ENCODE measurements at regions not wholly inside any gene's neighbourhood (a gene's known extent, or its start where the extent isn't known, plus 50 kb on each side); places are given as distances from the start of the nearest gene placed in this dataset.

DNA sequence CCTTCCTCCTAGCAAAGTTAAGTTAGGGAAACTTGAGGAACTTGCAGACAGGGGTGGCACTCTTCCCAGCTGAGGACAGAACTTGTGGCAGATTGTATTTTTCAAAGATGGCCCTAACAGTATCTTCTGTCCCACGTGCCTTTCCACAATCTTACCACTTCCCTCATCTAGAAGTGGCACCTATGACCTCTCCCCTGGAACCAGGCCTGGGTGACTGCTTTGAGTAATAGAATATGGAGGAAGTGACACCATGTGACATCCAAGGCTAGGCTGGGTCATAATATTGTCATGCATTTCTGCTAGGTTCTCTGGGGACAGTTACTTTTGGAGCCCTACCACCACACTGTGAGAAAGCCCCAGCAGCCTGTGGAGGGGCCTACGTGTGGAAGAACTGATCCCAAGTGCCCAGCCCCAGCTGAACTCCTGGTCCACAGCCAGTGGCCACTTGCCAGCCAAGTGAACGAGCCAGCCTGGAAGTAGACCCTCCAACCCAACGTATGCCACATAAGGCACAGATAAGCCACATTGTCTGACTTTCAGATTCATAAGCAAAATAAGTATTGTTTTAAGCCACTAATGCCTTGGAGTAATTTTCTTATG lies 193.7 kb downstream of the PTPN20 start:
- DNase-seq (ENCODE audit: low spot score): no peak

DNA sequence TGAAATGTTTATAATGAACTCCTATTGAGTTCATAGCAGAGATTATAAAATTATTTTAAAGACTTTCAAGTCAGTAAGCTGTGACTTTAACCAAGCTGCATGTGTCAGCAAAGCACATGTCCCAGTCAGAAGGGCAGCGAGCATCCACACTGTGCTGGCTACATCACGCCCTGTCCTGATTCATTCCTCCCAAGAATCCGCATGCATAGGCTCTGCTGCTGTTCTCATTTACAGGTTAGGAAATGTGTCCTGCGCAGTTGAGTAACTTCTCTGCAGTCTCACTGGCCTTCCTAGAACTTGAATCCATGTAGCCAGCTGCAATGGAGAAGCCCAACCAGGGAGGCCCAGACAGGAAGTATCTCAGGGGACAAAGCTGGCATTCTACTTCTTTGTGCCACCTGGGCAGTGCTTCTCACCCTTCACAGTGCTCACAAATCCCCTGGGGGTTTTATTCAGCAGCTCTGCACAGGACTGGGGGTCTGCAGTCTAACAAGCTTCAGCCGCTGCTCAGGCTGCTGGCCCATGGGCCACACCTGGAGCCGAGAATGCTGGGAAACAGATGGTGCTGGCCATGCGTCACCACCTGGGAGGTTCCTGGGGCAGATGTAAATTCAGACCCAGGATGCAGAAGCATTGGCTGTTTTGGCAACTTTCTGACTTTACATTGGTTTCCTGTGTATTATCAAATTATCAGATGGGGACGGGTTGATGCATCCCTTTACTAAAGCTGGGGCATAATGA lies 192.8 kb upstream of the GDF10 start:
- DNase-seq (ENCODE audit: low spot score): no peak

DNA sequence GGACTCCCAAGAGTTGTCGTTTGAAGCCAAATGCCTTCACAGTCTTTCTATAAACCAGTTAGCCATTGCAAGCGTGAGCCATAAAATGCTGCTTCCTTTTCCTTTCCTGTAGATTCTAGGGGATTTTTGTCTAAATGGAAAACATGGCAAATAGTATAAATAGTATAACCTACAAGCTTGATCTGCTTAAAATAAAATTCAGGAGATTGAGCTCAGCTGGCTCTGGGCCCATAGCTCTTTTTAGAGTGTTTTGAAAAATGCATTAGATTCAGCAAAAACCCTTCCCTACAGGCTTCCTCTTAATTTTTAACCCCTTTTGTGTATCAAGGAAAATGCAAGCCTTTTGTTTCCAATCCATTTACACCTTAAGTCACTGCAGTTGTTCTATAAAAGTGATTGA lies 190.1 kb upstream of the GDF10 start:
- no peak for DNase-seq (ENCODE audit: low spot score)

DNA sequence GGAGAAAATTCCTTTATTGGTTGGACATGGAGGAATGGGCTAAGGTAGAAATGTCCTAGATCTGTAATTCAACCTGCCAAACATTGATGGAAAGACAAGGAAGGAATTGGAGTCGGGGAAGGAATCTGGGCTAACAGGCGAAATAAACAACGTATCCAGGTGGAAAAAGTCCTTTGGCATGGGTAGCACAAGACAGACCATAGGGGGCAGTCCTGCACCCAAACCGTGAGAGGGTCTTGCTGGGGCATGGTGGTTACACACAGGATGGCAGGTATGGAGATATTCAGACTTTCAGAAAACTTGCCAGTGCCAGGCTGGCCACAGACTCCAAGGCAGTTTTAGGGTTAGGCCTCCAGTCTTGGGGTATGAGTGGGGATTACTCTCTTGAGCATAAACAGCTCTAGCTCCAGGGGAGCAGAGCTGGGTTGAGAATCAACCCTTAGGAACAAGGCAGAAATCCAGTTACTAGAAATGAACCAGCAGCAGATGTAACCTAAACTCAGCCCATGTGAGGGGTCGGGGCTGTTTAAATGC lies 188.6 kb upstream of the GDF10 start:
- no peak for DNase-seq (ENCODE audit: low spot score)

DNA sequence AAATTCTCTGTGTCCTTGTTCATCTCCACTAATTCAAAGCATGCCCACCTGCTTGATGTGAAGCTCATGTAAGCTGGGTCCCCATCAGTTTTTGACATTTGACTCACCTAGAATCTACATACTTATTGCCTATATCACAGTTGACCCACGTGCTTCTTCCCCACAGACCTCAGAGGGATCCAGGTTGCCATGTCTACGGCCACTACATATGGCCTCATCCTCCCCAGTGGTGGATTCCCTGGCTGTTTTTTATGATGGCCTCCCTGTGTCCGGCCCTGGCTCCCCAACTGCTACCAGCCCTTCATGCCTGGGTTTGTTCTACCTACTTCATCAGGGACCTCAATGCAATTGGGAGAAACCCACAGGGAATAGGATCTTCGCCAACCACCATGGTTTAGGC lies 187.4 kb upstream of the GDF10 start:
- DNase-seq (ENCODE audit: low spot score): no peak

DNA sequence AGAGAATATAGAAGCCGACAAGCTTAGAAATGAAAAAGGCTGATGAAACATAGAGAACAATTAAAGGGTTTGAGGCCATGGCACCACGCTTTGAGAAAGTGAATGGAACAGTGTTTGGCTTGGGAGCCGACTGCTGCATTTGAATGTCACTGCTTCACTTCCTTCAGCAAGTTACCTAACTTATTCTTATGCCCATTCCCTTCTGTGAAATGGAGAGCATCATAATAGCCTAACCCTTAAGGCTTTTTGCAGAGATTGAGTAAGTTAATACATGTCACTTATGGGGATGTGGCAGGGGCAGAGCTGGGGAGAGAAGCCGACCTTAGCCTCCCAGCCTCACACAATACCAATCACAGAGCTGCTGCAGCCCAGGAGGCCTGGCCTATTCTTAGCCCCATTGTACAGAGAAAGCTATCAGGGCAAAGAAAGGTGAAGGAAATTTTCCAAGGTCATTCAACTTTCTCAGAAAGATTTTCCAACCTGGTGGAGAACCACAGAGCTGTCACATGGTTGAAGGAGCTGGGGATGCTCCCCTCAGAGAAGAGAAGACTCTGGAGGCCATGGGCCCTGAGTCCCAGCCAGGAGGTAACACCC lies 186.0 kb upstream of the GDF10 start:
- DNase-seq (ENCODE audit: low spot score): no peak

DNA sequence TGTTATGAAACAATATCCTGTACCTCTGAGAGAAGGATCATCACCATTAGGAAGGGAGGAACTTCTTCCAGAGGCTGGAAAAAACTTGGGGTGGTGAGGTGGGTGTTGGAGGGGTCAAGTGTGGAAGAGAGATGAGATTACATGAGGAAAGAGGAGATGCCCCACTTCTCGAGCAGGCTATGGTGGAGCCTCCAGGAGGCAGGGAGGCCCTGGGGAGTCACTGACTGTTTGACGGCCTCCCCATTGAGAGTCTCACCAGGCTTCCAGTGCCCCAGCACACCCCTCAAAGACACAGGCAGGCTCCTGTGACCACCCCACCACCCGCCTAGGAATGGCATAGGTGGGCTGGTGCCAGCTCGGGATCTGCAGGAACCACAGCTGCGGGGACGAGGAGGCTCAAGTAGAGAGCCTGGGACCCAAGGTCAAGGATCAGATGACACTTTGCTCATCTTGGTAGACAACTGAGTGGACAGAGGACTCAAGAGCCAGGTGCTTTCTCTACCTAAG lies 185.3 kb upstream of the GDF10 start:
- DNase-seq (ENCODE audit: low spot score): no peak

DNA sequence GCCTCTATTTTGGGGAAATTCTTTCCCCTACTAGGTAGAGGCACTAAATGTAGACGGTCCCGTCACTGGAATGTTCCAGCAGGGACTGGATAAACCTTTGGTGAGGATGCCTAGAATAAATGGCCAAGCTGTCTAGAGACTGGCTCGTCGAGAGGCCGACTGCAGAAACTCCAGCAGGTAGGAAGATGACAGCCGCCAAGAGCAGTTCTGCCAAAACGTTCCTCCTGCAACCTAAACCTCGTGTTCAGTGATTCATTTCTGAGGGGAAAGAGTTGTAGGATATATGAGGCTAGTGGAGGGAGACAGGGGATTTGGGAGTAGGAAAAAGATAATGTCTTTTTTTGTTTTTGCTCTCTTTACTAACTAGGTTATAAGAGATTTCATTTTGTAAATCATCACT lies 184.7 kb upstream of the GDF10 start:
- no peak for DNase-seq (ENCODE audit: low spot score)

DNA sequence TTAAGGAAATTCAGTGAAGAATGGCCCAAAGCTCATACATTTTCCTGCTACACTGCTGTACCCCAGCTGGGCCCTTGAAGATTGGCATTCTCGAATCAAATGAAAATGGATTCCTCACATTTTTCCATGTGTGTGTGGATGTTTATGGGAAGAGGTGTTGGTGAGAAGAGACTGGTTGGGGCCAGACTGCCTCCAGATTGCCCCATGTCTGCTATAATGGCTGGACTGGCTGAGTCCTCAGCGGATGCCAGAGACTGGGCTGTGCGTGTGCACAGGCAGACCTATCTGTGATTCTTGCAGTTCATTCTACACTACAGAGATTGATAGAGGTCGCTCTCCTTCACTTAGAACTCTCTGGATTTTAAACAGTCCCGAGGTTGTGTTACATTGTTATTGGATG lies 183.6 kb upstream of the GDF10 start:
- no peak for DNase-seq (ENCODE audit: low spot score)

DNA sequence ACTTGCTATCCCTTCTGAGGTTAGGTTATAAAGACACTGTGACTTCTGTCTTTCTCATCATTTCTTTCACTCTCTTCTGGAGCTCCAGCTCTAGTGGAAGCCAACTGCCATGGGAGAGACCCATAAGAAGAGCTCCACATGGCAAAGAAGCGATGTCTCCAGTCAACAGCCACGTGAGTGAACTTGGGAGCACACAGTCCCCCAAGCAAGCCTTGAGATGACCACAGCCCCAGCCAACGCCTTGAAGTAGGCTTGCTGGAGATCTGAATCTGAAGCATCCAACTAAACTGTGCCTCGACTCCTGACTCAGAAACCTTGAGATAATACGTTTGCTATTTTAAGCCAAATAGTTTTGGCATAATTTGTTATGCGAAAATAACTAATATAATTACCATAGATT lies 181.7 kb upstream of the GDF10 start:
- no peak for DNase-seq (ENCODE audit: low spot score)

DNA sequence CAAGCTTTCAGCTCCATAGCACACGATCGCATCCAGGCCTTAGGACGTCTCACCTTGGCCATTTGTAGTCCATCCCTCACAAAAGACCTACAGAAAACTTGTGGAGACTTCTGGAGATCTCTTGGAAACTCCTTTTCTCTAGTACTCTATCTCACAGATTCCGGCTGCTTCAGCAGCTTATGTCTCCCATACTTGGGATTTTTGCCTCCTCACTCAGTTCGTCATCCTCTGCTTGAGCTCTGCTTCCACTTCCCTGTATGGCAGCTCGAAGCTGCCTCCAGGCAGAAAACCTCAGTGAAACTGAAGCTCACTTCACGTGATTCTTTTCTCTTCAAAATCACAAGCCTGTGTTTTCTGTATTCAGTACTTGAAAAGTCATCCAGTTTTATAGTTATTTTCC lies 178.7 kb upstream of the GDF10 start:
- no peak for DNase-seq (ENCODE audit: low spot score)

DNA sequence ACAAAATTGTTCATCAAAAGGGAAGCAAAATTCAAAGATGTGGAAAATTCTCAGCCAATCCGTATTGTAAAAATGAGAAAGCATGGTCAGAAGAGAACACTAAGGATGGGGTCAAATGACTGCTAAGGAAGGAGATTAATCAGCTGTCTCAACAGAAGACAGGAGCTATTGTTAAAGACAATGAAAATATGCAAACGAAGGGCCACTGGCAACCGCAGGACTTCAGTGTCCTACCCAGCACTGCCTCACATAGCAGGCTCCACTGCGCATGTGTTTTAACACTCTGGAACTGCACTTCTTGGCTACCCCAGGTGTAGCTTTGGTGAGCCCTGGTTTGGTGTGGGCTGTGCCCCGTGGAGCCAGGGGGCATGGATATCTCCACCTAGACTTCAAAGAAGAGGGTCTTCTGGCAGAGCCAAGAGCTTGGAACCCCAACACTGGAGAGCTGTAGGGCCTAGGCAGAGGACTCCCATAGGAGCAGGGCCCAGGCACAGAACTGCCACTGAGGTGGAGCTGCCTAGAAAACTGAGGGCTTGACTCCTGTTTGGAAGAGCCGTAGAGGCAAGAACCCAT lies 176.2 kb upstream of the GDF10 start:
- DNase-seq (ENCODE audit: low spot score): no peak

DNA sequence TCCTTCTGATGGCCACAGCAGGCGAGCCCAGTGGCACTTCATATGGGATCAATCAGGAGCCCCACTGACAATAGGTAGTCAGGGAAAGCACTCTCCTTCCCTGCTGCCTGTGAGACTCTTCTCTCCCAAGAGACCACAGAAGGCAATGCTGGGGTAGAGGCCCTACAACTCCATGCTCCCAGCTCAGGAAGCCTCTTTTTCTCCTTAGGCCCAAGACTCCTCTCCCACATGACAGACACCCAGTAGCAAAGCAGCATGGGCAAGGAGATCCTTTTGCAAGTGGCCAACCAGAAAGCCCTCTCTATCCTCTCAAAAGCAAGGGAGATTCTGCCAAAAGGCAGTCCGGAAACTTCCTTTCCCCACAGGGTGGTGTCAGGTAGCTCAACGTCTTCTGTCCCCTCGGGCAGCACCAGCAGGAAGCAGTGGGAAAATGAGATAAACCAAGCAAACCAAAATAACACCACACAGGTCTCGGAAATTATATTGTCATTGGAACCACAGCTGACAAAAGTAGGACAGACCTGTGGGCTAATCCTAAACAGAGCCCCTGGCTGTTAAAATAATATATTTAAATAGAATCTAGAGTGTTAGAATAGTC lies 172.7 kb upstream of the GDF10 start:
- DNase-seq (ENCODE audit: low spot score): no peak

DNA sequence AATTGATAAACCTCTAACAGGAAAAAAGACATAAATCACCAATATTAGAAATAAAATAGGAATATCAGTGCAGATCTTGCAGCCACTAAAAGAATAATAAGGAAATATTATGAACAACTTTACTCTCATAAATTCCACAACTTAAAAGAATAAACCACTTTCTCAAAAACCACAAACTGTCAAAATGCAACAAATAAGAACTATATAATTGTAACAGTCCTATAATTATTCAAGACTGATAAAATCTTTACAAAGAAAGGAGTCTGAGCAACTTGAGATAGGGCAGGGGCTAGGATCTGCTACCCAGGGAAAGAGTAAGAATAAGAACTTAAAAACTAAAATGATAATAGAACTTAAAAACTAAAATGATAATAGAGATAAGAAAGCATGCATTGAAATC lies 169.5 kb upstream of the GDF10 start:
- no peak for DNase-seq (ENCODE audit: low spot score)

DNA sequence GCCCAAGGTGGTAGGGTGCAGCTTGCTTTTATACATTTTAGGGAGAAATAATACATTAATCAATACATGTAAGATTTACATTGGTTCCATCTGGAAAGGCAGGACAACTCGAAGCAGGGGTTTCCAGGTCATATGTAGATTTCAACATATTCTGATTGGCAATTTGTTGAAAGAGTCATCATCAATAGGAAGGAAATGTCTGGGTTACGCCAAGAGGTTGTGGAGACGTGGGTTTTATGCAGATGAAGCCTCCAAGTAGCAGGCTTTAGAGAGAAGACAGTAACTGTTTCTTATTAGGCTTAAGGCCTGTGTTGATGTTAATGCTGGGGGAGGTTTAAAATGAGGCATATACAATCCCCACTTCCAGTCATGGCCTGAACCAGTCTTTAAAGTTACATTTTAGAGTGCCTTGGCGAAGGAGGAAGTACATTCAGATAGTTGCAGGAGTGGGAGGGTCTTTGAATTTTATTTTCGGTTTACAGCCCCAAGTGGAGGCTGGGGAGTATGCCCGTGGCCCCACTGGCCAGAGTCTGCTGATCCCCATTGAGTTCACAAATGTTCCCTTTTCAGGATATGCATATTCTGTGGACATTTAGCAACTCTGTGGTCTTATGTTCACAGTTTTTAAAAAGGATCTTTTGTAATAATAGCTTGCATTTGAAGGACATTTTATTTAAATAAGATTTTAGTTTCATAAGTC lies 166.0 kb upstream of the GDF10 start:
- DNase-seq (ENCODE audit: low spot score): no peak

DNA sequence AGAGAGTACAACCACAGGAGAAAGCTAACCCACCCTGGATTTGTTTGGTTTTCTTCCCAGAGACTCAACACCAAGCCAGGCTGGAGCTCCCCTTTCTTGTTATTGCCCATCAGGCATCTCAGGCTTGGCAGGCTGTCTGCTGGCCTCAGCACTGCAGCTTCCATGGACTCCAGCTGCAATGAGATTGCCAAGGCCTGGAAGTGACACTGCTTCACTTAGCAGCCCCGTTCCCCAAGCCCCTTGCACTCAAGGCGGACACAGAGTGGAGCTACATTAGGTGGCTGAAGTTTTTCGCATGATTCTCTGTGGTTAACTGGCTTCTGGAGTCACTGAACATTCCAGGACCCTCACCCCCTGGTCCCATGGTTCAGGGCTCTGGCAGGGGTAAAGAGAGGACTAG lies 163.1 kb upstream of the GDF10 start:
- DNase-seq (ENCODE audit: low spot score): no peak

DNA sequence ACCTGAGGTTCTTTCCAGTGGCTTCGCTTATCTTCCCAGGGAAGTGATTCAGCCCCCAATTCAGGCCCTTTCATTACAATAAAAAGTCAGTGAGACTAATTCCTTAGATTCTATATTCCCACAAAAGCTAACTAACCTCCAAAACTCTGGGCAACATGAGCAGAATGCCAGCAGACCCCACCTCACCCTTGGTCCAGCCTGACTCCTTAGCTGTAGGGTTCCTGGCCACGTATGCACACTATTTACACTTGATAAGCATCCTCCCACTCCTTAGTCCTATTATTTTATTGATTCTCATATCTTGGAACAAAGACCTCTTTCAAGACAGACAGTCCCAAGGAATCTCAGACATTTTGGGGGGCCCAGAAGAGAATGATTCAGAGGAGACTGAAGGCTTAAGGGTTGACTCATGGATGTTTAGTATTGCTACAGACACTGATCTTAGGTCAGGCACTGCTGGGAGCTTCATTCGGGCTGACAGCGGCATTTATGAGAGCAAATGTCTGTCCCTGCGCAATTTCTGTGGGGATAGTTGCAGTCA lies 162.6 kb upstream of the GDF10 start:
- no peak for DNase-seq (ENCODE audit: low spot score)

DNA sequence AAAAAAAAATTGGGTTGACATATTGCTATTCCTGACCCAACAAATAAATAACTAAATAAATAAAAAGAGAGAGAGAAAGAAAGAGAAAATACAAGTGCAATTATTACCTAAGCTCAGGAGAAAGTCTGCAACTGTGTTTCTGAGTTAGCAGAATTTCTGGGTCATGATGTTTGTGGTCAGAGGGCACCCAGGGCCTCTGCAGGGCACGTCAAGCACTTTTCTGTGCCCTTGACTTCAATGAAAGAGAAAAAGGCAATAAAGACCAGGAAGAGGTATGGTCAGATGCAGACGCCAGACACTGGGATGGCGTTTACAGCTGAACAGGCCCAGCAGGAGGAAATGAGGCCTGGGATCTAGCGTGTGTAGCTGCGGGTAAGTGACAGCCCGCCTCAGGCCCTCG lies 160.9 kb upstream of the GDF10 start:
- no peak for DNase-seq (ENCODE audit: low spot score)

DNA sequence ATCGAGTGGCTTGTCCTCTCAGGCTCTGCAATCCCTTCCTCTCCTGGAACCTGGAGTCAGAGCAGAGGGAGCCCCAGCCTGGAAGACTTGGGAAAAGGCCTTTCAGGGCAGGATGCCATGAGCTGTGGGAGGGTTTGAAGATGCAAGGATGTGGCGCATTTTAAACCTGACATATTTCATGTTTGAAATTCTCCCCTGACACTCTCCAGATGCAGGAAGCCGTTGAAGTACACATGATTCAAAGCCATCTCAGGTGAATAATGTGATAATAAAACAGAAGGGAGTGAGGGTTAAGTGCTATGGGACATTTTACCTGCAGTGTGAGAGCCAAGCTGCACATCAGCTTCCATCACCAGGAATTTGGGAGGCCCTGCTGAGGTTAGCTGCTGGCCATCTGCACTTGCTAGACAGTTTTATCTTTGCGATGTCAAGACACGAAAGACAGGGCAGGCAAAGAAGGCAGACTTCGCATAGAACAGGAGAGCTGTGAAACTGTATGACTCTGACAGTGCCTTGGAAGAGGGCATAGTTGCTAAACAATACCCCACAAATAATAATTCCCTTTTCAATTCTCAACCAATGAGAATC lies 159.1 kb upstream of the GDF10 start:
- DNase-seq (ENCODE audit: low spot score): no peak

DNA sequence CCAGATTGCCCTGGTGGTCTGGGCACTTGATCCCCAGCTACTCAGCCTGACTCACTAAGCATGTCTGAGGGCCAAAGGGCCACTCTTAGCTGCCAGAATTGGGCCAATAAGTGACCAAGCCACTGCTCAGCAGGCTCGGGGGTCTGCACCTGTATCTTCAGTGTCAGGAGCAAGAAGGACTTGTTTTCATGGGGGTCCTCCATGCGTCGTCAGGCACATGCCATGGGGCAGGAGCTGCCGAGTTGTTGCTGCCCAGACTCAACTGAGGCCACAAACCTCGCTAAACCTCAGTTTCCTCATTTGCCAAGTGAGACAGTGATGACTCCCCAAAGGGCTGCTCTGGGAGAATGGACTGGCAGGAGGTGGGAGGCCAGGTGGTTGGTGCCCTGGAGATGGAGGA lies 158.6 kb upstream of the GDF10 start:
- DNase-seq (ENCODE audit: low spot score): no peak

DNA sequence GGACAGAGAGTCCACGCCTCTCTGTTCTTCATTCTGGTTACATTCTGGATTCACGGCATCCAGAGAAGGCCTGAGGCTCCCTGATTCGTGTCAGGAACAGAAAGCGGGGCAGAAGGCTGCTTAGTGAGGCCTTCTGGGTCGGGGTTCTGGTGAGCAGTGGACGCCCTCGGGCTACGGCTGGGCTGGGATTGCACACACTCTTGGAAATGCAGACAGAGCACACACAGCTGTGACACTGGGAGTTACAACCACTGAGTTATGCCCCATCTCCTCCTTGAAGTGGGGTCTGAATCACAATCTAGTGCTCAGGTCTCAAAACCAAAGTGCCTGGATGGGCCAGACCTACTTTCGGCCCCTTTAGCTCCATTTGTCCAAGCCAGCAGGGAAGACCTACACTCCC lies 156.9 kb upstream of the GDF10 start:
- no peak for DNase-seq (ENCODE audit: low spot score)

All from H4 (cell line).